H4 (cell line): ENCODE measurements at regions not wholly inside any gene's neighbourhood (a gene's known extent, or its start where the extent isn't known, plus 50 kb on each side); places are given as distances from the start of the nearest gene placed in this dataset.

ENCODE experiments used
- DNase-seq: peaks from one replicate; pipeline ENCODE4 v3.0.0-alpha.2; 2015; ENCODE audit warnings: low spot score

DNA sequence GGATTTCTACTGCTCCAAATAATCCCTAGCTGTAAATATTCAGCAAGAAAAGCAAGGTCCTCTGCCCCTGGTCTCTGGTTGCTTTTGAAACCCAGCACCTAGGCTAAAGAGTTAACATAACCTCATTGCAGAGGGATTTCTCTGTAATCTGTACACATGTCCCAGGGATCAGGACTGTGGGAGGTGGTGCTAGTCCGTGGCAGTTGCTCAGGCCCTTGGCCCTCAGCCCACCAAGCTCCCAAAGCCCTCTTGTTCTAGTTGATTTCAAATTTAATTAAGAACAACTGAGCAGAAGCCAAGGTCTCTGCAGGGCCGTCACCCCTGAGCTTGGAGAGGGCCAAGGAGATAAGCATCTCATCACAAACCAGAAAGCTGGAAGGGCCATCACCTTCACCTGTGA is 181.1 kb downstream of the SOX9 start:
- DNase-seq, result no peak

DNA sequence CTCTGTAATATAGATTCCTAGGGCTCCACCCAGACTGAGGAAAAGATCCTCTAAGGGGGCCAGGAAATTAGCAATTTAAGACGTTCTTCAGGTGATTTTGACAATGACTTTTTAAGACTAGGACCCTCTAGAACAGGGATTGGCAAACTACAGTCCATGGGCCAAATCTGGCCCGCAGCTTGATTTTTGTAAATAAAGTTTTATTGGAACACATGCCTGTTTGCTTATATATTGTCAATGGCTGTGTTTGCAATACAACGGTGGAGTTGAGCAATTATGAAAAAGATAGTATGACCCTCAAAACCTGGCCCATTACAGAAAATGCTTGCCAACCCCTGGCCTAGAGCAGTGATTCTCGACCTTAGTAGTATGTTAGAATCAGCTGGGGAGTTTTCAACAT is 181.9 kb downstream of the SOX9 start:
- no peak for DNase-seq

DNA sequence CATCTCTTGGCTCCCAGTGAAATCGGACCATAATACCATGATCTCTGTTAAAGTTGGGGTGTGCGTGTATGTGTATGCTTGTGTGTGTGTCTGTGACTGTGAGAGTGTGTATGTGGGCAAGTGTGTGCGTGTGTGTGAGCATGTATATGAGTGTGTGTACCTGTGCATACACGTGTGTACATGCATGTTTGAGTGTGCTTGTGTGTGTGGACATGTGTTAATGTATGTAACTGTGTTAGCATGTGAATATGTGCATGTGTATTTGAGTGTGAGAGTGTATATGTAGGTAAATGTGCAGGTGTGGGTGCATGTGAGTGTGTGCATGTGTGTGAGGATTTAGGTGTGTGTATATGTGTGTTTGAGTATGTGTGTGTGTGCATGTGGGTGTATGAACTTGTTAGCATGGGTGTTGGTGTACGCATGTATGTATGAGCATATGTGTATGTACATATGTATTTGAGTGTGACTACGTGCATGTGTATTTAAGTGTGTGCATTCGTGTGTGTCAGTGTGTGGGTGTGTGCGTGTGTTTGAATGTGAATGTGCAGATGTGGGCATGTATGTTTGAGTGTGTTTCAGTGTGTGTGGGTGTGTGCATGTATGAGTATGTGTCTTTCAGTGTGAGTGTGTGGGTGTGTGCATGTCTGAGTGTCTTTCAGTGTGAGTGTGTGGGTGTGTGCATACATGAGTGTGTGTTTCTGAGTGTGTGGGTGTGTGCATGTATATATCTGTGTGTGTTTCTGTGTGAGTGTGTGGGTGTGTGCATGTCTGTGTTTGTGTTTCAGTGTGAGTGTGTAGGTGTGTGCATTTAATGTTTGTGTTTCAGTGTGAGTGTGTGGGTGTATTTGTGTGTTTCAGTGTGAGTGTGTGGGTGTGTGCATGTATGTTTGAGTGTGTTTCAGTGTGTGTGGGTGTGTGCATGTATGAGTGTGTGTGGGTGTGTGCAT is 183.2 kb downstream of the SOX9 start:
- no peak for DNase-seq

- no peak for DNase-seq
These were observed 184.0 kb downstream of the SOX9 start for GRCh38 chr17:72304859-72305258.

GRCh38 chr17:72305472-72305871 is 184.7 kb downstream of the SOX9 start:
- peak; percentile 80 for DNase-seq

DNA sequence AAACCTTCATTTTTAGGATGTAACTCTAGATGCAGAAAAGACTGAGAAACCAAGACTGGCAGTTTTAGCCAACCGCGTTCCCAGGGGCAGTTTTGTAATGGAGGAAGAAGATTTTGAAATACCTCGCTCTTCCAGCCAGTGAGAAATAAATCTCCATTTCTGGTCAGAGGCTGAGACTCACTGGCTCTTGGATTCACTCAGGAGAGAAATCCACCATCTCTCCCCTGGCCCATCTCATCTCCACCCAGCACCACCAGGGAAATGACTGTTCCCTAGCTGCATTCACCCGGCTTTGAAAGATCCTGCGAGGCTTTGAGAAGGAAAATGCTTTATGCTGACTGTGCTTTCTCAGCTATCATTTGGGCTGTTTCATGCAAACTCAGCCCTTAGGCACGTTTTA is 185.2 kb downstream of the SOX9 start:
- no peak for DNase-seq

GRCh38 chr17:72307836-72308235 is 187.0 kb downstream of the SOX9 start:
- DNase-seq, result no peak

GRCh38 chr17:72308744-72309385 is 188.0 kb downstream of the SOX9 start:
- no peak for DNase-seq

- no peak for DNase-seq
These were observed 190.2 kb downstream of the SOX9 start for GRCh38 chr17:72311004-72311403.

DNA sequence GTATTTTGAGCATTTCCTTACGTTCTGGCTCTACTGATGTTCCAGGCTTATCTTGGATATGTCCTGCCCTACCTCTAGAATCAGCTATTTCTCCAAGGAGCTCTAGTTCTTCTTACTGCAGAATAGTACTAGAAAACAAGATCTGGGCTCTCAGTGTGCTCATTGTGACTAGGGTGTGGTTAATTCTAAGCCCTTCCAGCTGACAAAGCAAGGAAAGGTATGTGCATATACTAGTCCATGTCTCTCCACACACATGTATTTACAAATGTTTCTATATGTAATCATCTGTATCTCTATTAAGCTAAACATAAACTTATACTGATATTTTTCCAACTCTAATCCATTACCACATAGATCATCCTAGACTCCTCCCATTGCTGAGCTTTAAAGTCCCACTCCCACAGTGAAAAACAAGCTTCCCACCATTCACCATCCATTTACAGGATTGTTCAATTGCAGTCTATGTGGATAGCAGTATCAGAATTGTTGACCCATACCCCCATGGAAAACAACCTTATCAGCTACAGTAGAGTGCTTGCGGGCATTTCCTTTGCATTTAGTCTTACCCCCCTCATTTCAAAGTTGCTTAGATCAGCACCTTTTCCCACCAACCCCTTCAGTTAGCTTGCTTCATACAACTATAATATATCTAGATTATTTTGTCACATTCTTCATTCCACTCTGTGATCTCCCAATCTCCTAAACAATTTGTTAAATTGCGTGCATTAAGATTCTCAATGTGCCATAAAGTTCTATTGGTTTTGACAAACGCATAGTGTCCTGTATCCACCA is 194.5 kb downstream of the SOX9 start:
- DNase-seq, result no peak

DNA sequence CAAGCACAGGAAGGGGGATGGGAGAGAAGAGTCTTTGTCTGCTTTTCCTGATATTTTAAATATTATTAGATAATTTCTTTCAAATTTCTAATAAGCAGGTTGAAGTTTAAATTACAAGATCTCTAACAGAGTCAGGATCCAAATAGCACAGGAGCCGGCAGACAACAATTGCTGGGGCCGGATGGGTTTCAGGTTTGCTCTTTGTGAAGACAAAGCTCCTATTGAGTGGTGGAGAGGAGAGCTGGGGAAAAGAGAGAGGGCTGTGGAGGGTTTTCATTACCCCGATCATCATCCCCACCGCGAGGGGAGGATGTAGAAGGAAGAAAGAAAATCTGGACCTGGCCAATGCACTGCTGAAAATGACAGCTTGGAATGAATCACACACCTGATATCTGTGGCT is 197.3 kb downstream of the SOX9 start:
- DNase-seq, result no peak

DNA sequence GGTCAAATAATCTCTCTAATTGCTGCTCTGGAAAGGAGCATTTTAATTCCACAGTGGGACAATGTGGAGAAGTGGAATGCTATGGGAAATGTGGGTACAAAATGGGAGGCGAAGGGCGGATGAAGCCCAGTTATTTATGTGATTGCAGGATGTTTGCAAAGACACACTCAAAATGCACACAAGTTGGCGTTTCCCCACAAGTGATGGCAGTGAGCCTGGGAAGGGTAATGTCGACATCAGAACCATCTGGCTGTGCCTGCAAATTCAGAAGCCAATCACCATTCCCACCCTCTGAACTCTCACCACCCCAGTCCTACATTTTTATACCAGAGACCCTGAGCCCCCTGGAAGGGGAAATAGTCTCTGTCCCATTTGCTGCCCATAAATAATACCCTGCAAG is 201.1 kb downstream of the SOX9 start:
- DNase-seq, result no peak

GRCh38 chr17:72332367-72332766 is 211.5 kb downstream of the SOX9 start:
- DNase-seq, result no peak

- no peak for DNase-seq
These were observed 212.8 kb downstream of the SOX9 start for GRCh38 chr17:72333570-72333969.

DNA sequence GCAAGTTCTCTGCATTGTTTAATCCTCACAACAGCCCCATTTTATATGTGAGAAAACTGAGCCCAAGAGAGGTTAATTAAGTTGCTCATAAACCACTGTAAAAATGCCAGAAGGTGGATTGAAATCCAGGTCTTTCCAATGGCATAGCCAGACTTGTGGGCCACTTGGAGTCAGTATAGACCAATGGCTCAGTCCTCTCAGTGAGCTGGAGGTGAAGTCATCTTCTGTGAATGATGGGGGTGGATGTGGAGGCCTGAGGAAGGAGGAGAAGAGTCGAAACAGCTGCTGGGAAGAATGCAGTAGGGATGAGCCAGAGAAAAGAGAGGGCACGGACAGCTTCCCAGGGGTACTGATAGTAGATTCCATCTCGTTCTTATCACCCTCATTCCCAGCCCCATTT is 213.4 kb downstream of the SOX9 start:
- no peak for DNase-seq

- DNase-seq, result peak; percentile 80
These were observed 215.4 kb downstream of the SOX9 start for GRCh38 chr17:72336026-72336803.

- DNase-seq, result no peak
These were observed 215.9 kb downstream of the SOX9 start for GRCh38 chr17:72336804-72337070.

GRCh38 chr17:72338304-72338703 is 217.5 kb downstream of the SOX9 start:
- no peak for DNase-seq

DNA sequence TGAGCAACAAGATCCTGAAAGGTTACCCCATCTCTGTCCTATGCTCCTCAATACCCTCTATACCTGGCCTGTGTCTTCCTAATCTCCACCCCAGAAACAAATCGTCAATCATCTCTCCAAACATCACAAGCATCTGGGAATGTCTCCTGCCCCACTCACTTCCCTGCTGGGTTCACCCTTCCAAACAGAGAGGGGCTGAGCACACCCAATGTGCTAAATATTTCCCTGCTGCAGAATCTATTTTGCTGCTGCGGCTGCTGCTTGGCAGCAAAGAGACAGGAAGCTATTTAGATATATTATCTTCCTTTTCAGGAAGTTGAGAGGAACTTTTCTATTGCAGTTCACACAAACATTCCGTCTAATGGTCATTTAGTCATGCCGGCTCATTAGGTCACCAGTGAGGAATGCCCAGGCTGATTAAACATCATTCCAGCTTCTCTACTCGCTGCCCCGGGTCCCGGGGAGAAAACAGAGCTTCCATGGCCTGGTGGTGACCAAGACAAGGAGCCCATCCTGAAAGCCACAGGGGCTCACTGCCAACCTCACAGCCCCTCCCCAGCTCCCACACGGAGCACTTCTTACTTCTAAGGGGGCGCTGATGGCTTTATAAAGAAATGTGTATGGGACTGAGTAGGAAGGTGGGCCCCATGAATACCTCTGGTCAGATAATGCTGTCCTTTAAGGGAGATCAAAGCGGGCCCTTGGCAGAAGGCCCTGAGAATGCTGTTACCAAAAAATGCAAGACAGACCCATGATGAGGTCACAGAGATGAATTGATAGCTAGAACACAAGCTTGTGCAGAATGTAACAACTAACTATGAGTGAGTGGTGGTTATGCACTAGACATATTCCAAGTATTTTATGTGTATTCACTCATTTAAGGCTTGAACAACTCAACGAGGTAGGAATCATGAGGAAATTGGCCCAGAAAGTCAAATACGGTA is 218.3 kb downstream of the SOX9 start:
- DNase-seq, result peak; percentile 94

- DNase-seq, result no peak
These were observed 220.0 kb downstream of the SOX9 start for GRCh38 chr17:72340836-72341235.

DNA sequence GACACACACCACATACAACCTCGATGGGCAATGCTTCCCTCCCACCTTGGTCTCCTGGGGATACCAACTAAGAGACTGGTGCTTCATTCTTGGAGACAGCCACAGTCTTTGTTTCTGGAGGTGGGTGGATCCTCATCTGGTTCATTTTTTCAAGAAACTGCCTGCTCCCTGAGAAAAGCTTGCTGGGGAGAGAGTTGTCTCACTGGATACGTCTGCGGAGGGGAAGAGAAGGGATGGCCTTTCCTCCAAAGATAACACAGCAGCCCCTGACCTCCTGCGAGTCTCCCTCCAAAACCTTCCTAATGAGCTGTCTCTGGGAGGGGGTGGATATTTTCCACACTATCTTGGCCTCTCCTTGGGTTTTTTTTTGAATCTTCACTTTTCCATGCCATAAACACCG is 221.2 kb downstream of the SOX9 start:
- DNase-seq, result no peak
